IPS DF 6.9 (cell line): ENCODE measurements at regions not wholly inside any gene's neighbourhood (a gene's known extent, or its start where the extent isn't known, plus 50 kb on each side); places are given as distances from the start of the nearest gene placed in this dataset.

ENCODE experiments used
- DNase-seq: peaks from one replicate; pipeline ENCODE4 v3.0.0-alpha.2; 2013; ENCODE audit warnings: low read depth, low spot score
- H3K27ac ChIP-seq: one replicate; pipeline ENCODE4 v1.5.1; 2013; ENCODE audit warnings: low read length, control low read depth
- H3K27me3 ChIP-seq: 2 replicates; pipeline ENCODE4 v1.6.1; 2013; ENCODE audit warnings: mild to moderate bottlenecking, low read length; ENCODE audit not compliant: control insufficient read depth, insufficient read depth
- H3K36me3 ChIP-seq: 2 replicates; pipeline ENCODE4 v1.6.1; 2013; ENCODE audit warnings: low read length; ENCODE audit not compliant: control insufficient read depth, insufficient read depth
- H3K4me1 ChIP-seq: 2 replicates; pipeline ENCODE4 v1.6.1; 2013; ENCODE audit warnings: low read length; ENCODE audit not compliant: control insufficient read depth, insufficient read depth
- H3K4me3 ChIP-seq: 2 replicates; pipeline ENCODE4 v1.5.1; 2013; ENCODE audit warnings: mild to moderate bottlenecking, low read length
- H3K9me3 ChIP-seq: 2 replicates; pipeline ENCODE4 v1.6.1; 2013; ENCODE audit warnings: low read length, inconsistent platforms; ENCODE audit not compliant: control insufficient read depth, insufficient read depth
- WGBS: extraction: QIAGEN DNeasy Blood & Tissue Kit; methylation state at CpG from one replicate; pipeline ENCODE4 v1.1.7; 2013; ENCODE audit warnings: mixed read lengths, missing lambda C conversion rate; ENCODE audit not compliant: insufficient read length, insufficient coverage; 5-methylcytosine and 5-hydroxymethylcytosine counted together

GRCh38 chr4:81528200-81528599, 56.5 kb upstream of the RASGEF1B start:
- no peak for DNase-seq
- H3K9me3 ChIP-seq: no peaks in the 10 kb centered on the region
- no peaks in the 10 kb centered on the region for H3K4me1 ChIP-seq
- H3K27ac ChIP-seq: no peak overlapping the region
- no peaks in the 10 kb centered on the region for H3K36me3 ChIP-seq
- H3K27me3 ChIP-seq: no peaks in the 10 kb centered on the region
- WGBS: no CpG with 5 or more reads among the region's 2 CpGs
- no peak overlapping the region for H3K4me3 ChIP-seq

- no peaks in the 10 kb centered on the region for H3K27me3 ChIP-seq
- no peak for DNase-seq
These were observed 56.0 kb upstream of the RASGEF1B start for GRCh38 chr4:81527709-81528108.

GRCh38 chr4:81527115-81527514, 55.4 kb upstream of the RASGEF1B start:
- Histone ChIP-seq H3K9me3 (no peaks in the 10 kb centered on the region), H3K36me3 (no peaks in the 10 kb centered on the region), H3K27me3 (no peaks in the 10 kb centered on the region), H3K4me3 (no peak overlapping the region), H3K4me1 (no peaks in the 10 kb centered on the region), H3K27ac (no peak overlapping the region)
- WGBS: no CpG with 5 or more reads among the region's 4 CpGs
- no peak for DNase-seq

More at GRCh38 chr4:81527709-81528108, 56.0 kb upstream of the RASGEF1B start:
- H3K4me3 ChIP-seq: no peak overlapping the region
- no peaks in the 10 kb centered on the region for H3K9me3 ChIP-seq
- no peaks in the 10 kb centered on the region for H3K4me1 ChIP-seq
- WGBS: no CpG with 5 or more reads among the region's 1 CpG
- H3K27ac ChIP-seq: no peak overlapping the region
- no peaks in the 10 kb centered on the region for H3K36me3 ChIP-seq

GRCh38 chr4:81526706-81527105, 55.0 kb upstream of the RASGEF1B start:
- no peak for DNase-seq
- H3K27ac ChIP-seq: no peak overlapping the region
- WGBS: no CpG with 5 or more reads among the region's 2 CpGs
- no peaks in the 10 kb centered on the region for H3K9me3 ChIP-seq
- no peaks in the 10 kb centered on the region for H3K36me3 ChIP-seq
- no peak overlapping the region for H3K4me3 ChIP-seq
- H3K4me1 ChIP-seq: no peaks in the 10 kb centered on the region
- H3K27me3 ChIP-seq: no peaks in the 10 kb centered on the region

- no peaks in the 10 kb centered on the region for H3K27me3 ChIP-seq
- WGBS: no CpG with 5 or more reads among the region's 2 CpGs
- no peak overlapping the region for H3K4me3 ChIP-seq
- peaks cover 3% of the 10 kb centered on the region; the same call in 1 of the 2 replicates for H3K4me1 ChIP-seq
- no peak overlapping the region for H3K27ac ChIP-seq
- DNase-seq: no peak
- H3K36me3 ChIP-seq: no peaks in the 10 kb centered on the region
- H3K9me3 ChIP-seq: no peaks in the 10 kb centered on the region
These were observed 52.1 kb upstream of the RASGEF1B start for GRCh38 chr4:81523672-81524327.

- no peak overlapping the region for H3K4me3 ChIP-seq
- peaks cover 4% of the 10 kb centered on the region; the same call in 1 of the 2 replicates for H3K4me1 ChIP-seq
- H3K9me3 ChIP-seq: no peaks in the 10 kb centered on the region
- no peak overlapping the region for H3K27ac ChIP-seq
- WGBS: no CpG with 5 or more reads among the region's 2 CpGs
- no peak for DNase-seq
- H3K27me3 ChIP-seq: no peaks in the 10 kb centered on the region
- no peaks in the 10 kb centered on the region for H3K36me3 ChIP-seq
These were observed 51.0 kb upstream of the RASGEF1B start for GRCh38 chr4:81522711-81523110.

GRCh38 chr4:81521708-81522107, 50.0 kb upstream of the RASGEF1B start:
- H3K4me3 ChIP-seq: no peak overlapping the region
- no peaks in the 10 kb centered on the region for H3K27me3 ChIP-seq
- DNase-seq: no peak
- no peaks in the 10 kb centered on the region for H3K9me3 ChIP-seq
- no peak overlapping the region for H3K27ac ChIP-seq
- WGBS: no CpG with 5 or more reads among the region's 1 CpG
- H3K36me3 ChIP-seq: no peaks in the 10 kb centered on the region
- peaks cover 4% of the 10 kb centered on the region; the same call in 1 of the 2 replicates for H3K4me1 ChIP-seq
